Mesothelial cell of epicardium (in vitro differentiated cells): ENCODE measurements at regions not wholly inside any gene's neighbourhood (a gene's known extent, or its start where the extent isn't known, plus 50 kb on each side); places are given as distances from the start of the nearest gene placed in this dataset.

Source experiments
- DNase-seq, 2 experiments: peaks; one replicate each; pipeline ENCODE4 v3.0.0; 2021; ENCODE audit warnings: low spot score in 2 of 2; ENCODE audit not compliant: unreplicated experiment in 2 of 2
- H3K27ac Mint-ChIP-seq: 2 replicates; pipeline ENCODE4 v1.8.0; 2021; ENCODE audit warnings: mixed read lengths
- H3K27me3 Mint-ChIP-seq: 2 replicates; pipeline ENCODE4 v1.8.0; 2021; ENCODE audit warnings: low read depth, mixed read lengths
- H3K36me3 Mint-ChIP-seq: 2 replicates; pipeline ENCODE4 v1.8.0; 2021; ENCODE audit warnings: mixed read lengths
- H3K4me1 Mint-ChIP-seq: 2 replicates; pipeline ENCODE4 v1.8.0; 2021; ENCODE audit warnings: mixed read lengths
- H3K4me3 Mint-ChIP-seq: 2 replicates; pipeline ENCODE4 v1.8.0; 2021; ENCODE audit warnings: mild to moderate bottlenecking, moderate library complexity, mixed read lengths
- H3K9me3 Mint-ChIP-seq: 2 replicates; pipeline ENCODE4 v1.8.0; 2021; ENCODE audit warnings: mixed read lengths
- TF ChIP-seq, protein P1 (sequence below): fragments of 200-600 bp; sonication (generic); IDR thresholded peaks from one replicate; pipeline ENCODE4 v1.5.0; 2021; ENCODE audit warnings: antibody characterized with exemption; ENCODE audit not compliant: unreplicated experiment

DNA sequence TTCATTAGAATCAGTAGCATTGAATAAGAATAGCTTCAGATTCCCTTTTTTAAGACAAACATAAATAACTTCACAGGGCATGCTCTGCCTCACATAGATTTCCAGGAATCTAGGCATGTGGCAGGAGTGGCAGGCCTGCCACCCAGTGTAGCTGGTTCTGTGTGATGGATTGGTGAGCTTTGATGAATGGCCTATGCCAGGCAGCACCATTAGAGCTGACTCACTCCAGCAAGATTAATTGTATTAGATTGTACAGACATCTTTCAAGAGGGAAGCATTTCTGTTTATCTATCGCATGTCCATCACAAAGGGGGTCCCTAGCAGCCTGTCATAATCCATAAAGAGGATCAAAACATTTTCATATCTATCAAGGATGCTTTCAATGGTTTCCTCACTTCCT, 71.9 kb downstream of the NAA11 start:
- DNase-seq, result no peak
- H3K27me3 Mint-ChIP-seq, result no peaks in the 10 kb centered on the region
- no peak overlapping the region for H3K4me3 Mint-ChIP-seq
- H3K9me3 Mint-ChIP-seq, result peaks cover 3% of the 10 kb centered on the region
- TF ChIP-seq, protein P1, sequence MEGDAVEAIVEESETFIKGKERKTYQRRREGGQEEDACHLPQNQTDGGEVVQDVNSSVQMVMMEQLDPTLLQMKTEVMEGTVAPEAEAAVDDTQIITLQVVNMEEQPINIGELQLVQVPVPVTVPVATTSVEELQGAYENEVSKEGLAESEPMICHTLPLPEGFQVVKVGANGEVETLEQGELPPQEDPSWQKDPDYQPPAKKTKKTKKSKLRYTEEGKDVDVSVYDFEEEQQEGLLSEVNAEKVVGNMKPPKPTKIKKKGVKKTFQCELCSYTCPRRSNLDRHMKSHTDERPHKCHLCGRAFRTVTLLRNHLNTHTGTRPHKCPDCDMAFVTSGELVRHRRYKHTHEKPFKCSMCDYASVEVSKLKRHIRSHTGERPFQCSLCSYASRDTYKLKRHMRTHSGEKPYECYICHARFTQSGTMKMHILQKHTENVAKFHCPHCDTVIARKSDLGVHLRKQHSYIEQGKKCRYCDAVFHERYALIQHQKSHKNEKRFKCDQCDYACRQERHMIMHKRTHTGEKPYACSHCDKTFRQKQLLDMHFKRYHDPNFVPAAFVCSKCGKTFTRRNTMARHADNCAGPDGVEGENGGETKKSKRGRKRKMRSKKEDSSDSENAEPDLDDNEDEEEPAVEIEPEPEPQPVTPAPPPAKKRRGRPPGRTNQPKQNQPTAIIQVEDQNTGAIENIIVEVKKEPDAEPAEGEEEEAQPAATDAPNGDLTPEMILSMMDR, result no peak
- no peaks in the 10 kb centered on the region for H3K36me3 Mint-ChIP-seq
- no peak overlapping the region for H3K27ac Mint-ChIP-seq
- no peaks in the 10 kb centered on the region for H3K4me1 Mint-ChIP-seq

- Mint-ChIP-seq H3K27ac (no peak overlapping the region), H3K4me3 (no peak overlapping the region), H3K36me3 (no peaks in the 10 kb centered on the region), H3K9me3 (peaks cover 3% of the 10 kb centered on the region), H3K27me3 (no peaks in the 10 kb centered on the region), H3K4me1 (no peaks in the 10 kb centered on the region)
- DNase-seq, result no peak
- TF ChIP-seq, protein P1, result no peak
These were observed 72.7 kb downstream of the NAA11 start for GRCh38 chr4:79253168-79253567.

- Mint-ChIP-seq H3K4me1 (no peaks in the 10 kb centered on the region), H3K4me3 (no peak overlapping the region), H3K36me3 (no peaks in the 10 kb centered on the region), H3K9me3 (peaks cover 3% of the 10 kb centered on the region), H3K27ac (no peak overlapping the region), H3K27me3 (no peaks in the 10 kb centered on the region)
- TF ChIP-seq, protein P1, result no peak
- DNase-seq, result no peak
These were observed 75.0 kb downstream of the NAA11 start for GRCh38 chr4:79250887-79251286.

DNA sequence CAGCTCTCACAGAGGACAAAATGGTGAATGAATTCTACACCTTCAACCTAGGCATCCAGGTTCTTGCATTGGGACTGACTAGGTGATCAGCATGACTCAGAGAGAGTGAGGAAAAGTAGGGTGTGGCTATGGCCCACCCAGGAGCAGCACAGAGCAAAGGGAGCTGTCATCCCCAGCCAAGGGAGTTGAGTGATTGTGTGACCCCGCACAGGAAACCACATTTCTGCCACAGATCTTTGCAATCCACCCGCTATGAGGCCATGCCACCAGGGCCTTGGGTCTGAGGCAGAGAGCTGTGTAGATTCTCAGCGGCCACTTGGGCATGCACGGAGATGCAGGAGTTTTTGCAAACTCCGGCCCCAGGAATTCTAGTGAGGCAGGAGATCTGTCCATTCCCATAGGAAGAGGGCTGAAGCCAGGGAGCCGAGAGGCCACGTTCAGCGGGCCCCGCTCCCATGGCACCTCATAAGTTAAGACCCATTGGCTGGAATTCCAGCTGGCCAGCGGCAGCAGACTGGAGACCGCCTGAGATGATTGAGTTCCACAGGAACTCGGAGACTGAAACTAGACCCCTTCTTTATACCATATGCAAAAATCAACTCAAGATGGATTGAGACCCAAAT, 75.9 kb downstream of the NAA11 start:
- Mint-ChIP-seq H3K4me1 (no peaks in the 10 kb centered on the region), H3K9me3 (peaks cover 3% of the 10 kb centered on the region), H3K36me3 (no peaks in the 10 kb centered on the region), H3K4me3 (no peak overlapping the region), H3K27me3 (no peaks in the 10 kb centered on the region), H3K27ac (no peak overlapping the region)
- no peak for DNase-seq
- TF ChIP-seq, protein P1, result no peak

DNA sequence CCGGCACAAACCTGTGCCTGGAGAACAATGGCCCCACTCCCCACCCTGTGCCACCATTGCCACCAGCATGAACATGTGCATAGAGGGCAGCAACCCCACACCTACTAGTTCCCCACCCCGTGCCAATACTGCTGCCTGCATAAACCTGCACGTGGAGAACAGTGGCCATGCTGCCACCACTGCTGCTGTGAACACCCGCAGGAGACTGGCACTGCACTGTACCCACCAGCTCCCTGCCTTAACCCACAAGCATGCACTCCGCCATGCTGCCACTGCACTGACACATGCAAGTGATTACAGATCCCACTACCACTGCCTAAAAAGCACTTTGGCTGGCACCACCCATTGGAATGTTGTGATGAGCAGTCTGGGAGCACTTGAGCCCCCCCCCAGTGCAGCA, 77.3 kb downstream of the NAA11 start:
- TF ChIP-seq, protein P1, result no peak
- H3K9me3 Mint-ChIP-seq, result peaks cover 8% of the 10 kb centered on the region
- H3K4me1 Mint-ChIP-seq, result no peaks in the 10 kb centered on the region
- H3K27me3 Mint-ChIP-seq, result no peaks in the 10 kb centered on the region
- no peak overlapping the region for H3K4me3 Mint-ChIP-seq
- no peaks in the 10 kb centered on the region for H3K36me3 Mint-ChIP-seq
- no peak for DNase-seq
- H3K27ac Mint-ChIP-seq, result no peak overlapping the region
